Left ventricle myocardium inferior (tissue), 1 donor: ENCODE measurements at regions not wholly inside any gene's neighbourhood (a gene's known extent, or its start where the extent isn't known, plus 50 kb on each side); places are given as distances from the start of the nearest gene placed in this dataset.
"Not testable (repeated sequence)": the region's sequence is repeated elsewhere in the genome, so short reads cannot be mapped to it uniquely, and the experiment has no call there.

Source experiments
- DNase-seq: peaks from one replicate; pipeline ENCODE4 v3.0.0-alpha.2; 2020
- H3K27ac ChIP-seq: fragments of 200-600 bp; replicated peaks from 2 replicates; pipeline ENCODE4 v1.8.0; 2021
- H3K27me3 ChIP-seq: fragments of 200-600 bp; 2 replicates; pipeline ENCODE4 v1.8.0; 2021; ENCODE audit warnings: low read depth
- H3K36me3 ChIP-seq: fragments of 200-600 bp; 2 replicates; pipeline ENCODE4 v1.8.0; 2021
- H3K4me1 ChIP-seq: fragments of 200-600 bp; 2 replicates; pipeline ENCODE4 v1.8.0; 2021
- H3K4me3 ChIP-seq: fragments of 200-600 bp; 2 replicates; pipeline ENCODE4 v1.8.0; 2021; ENCODE audit warnings: mild to moderate bottlenecking, moderate library complexity
- H3K9me3 ChIP-seq: fragments of 200-600 bp; replicated peaks from 2 replicates; pipeline ENCODE4 v1.8.0; 2021
- CTCF ChIP-seq: fragments of 200-600 bp; IDR thresholded peaks from 2 replicates; pipeline ENCODE4 v1.8.0; 2021; ENCODE audit warnings: antibody characterized with exemption, mild to moderate bottlenecking, borderline replicate concordance
- intact Hi-C: fragments of 100-400 bp; cut with micrococcal nuclease; formaldehyde crosslinking; loops from one replicate; pipeline ENCODE4 v1.11.0; 2022
- donor health status: DM: no; HTN: yes; CAD: no; lungs with severe emphysema.

GRCh38 chr6:71090217-71090616 lies 133.4 kb upstream of the B3GAT2 start:
- no peaks in the 10 kb centered on the region for H3K9me3 ChIP-seq
- H3K27me3 ChIP-seq = no peaks in the 10 kb centered on the region
- DNase-seq = no peak
- no peaks in the 10 kb centered on the region for H3K36me3 ChIP-seq
- intact Hi-C loops = no loop called here
- H3K4me3 ChIP-seq = no peak overlapping the region
- TF ChIP-seq CTCF = no peak
- no peaks in the 10 kb centered on the region for H3K4me1 ChIP-seq
- no peak overlapping the region for H3K27ac ChIP-seq

GRCh38 chr6:71091167-71091566 lies 134.3 kb upstream of the B3GAT2 start:
- H3K4me3 ChIP-seq = no peak overlapping the region
- intact Hi-C loops = no loop called here

GRCh38 chr6:71091956-71092355 lies 135.1 kb upstream of the B3GAT2 start:
- intact Hi-C loops = no loop called here
- Histone ChIP-seq H3K27ac (no peak overlapping the region), H3K4me1 (no peaks in the 10 kb centered on the region), H3K4me3 (no peak overlapping the region), H3K9me3 (no peaks in the 10 kb centered on the region), H3K36me3 (no peaks in the 10 kb centered on the region), H3K27me3 (no peaks in the 10 kb centered on the region)
- no peak for DNase-seq
- no peak for TF ChIP-seq CTCF

More at GRCh38 chr6:71091167-71091566, 134.3 kb upstream of the B3GAT2 start:
- H3K27me3 ChIP-seq = no peaks in the 10 kb centered on the region
- TF ChIP-seq CTCF = no peak
- H3K27ac ChIP-seq = no peak overlapping the region
- H3K4me1 ChIP-seq = no peaks in the 10 kb centered on the region
- H3K9me3 ChIP-seq = no peaks in the 10 kb centered on the region
- H3K36me3 ChIP-seq = no peaks in the 10 kb centered on the region
- DNase-seq = no peak

GRCh38 chr6:71097264-71097663 lies 140.4 kb upstream of the B3GAT2 start:
- H3K27ac ChIP-seq, intact Hi-C loops, DNase-seq, H3K4me3 ChIP-seq, H3K27me3 ChIP-seq, H3K36me3 ChIP-seq, H3K4me1 ChIP-seq: not testable (repeated sequence)
- peaks cover 36% of the 10 kb centered on the region for H3K9me3 ChIP-seq

- TF ChIP-seq CTCF = no peak
- Histone ChIP-seq H3K36me3 (no peaks in the 10 kb centered on the region), H3K27ac (no peak overlapping the region), H3K9me3 (peaks cover 36% of the 10 kb centered on the region), H3K4me3 (no peak overlapping the region), H3K27me3 (no peaks in the 10 kb centered on the region), H3K4me1 (no peaks in the 10 kb centered on the region)
- intact Hi-C loops = no loop called here
- no peak for DNase-seq
These were observed 142.8 kb upstream of the B3GAT2 start for GRCh38 chr6:71099649-71100048.

- Histone ChIP-seq H3K4me3 (no peak overlapping the region), H3K27me3 (no peaks in the 10 kb centered on the region), H3K36me3 (no peaks in the 10 kb centered on the region), H3K4me1 (peaks cover 17% of the 10 kb centered on the region), H3K27ac (no peak overlapping the region), H3K9me3 (peaks cover 29% of the 10 kb centered on the region)
- no peak for TF ChIP-seq CTCF
- DNase-seq = no peak
- intact Hi-C loops = no loop called here
These were observed 146.3 kb upstream of the B3GAT2 start for GRCh38 chr6:71103130-71103529.
